Kidney (tissue), 13 donors: ENCODE measurements at regions not wholly inside any gene's neighbourhood (a gene's known extent, or its start where the extent isn't known, plus 50 kb on each side); places are given as distances from the start of the nearest gene placed in this dataset.

Source experiments
- DNase-seq, 5 donors: peaks; one replicate each; pipeline ENCODE4 v3.0.0-alpha.2; 2013 to 2020
- FAIRE-seq: peaks from 2 replicates; lab custom pipeline; 2012; peaks lifted over from hg19 to GRCh38; lab: Jason Lieb, UNC
- H3K27ac ChIP-seq, 2 donors: one replicate each; pipeline ENCODE4 v1.7.0; 2013; ENCODE audit warnings: low read depth in 2 of 2, low read length in 2 of 2, inconsistent platforms in 1 of 2
- H3K27me3 ChIP-seq: one replicate; pipeline ENCODE4 v1.7.1; 2013; ENCODE audit warnings: low read length, inconsistent platforms; ENCODE audit not compliant: control insufficient read depth, insufficient read depth
- H3K36me3 ChIP-seq, 3 donors: one replicate each; pipeline versions ENCODE4 v1.7.0 to v1.7.1; 2013; ENCODE audit warnings: low read length in 3 of 3, control low read depth in 1 of 3, inconsistent platforms in 1 of 3; ENCODE audit not compliant: insufficient read depth in 3 of 3, control insufficient read depth in 2 of 3
- H3K4me1 ChIP-seq, 3 donors: one replicate each; pipeline versions ENCODE4 v1.7.0 to v1.7.1; 2013; ENCODE audit warnings: low read length in 3 of 3, inconsistent platforms in 1 of 3, low read depth in 1 of 3; ENCODE audit not compliant: control insufficient read depth in 2 of 3, insufficient read depth in 2 of 3
- H3K4me3 ChIP-seq, 3 donors: one replicate each; pipeline versions ENCODE4 v1.7.0 to v1.8.1; 2013; ENCODE audit warnings: low read length in 3 of 3, control low read depth in 1 of 3, inconsistent platforms in 1 of 3
- H3K9ac ChIP-seq, 3 donors: one replicate each; pipeline versions ENCODE4 v1.7.0 to v1.7.1; 2013; ENCODE audit warnings: low read length in 3 of 3, control low read depth in 1 of 3, inconsistent platforms in 1 of 3
- H3K9me3 ChIP-seq, 3 donors: one replicate each; pipeline versions ENCODE4 v1.7.0 to v1.7.1; 2013; ENCODE audit warnings: low read length in 3 of 3, control low read depth in 1 of 3, inconsistent platforms in 1 of 3; ENCODE audit not compliant: control insufficient read depth in 2 of 3, insufficient read depth in 1 of 3
- CTCF ChIP-seq: IDR thresholded peaks from 3 replicates; pipeline ENCODE4 v1.5.1; 2012; ENCODE audit warnings: mild to moderate bottlenecking, moderate library complexity, borderline replicate concordance; ENCODE audit not compliant: insufficient read depth; ENCODE audit errors: extremely low read depth
- intact Hi-C: fragments of 100-400 bp; cut with DNase I; formaldehyde crosslinking; loops from one replicate; pipeline ENCODE4 v1.11.1; 2022
- donor health status: control.
- donor health status: control.
- donor health status: control.
- donor health status: control.
- donor health status: control.
- donor health status: DM: yes; HTN: yes; CAD: no.
- donor health status: Normal renal cell carcinoma (clear cell type).

GRCh38 chr1:239723776-239724367, 337.5 kb downstream of the CHRM3 start:
- no peaks in the 10 kb centered on the region for H3K4me1 ChIP-seq
- no peak for FAIRE-seq
- H3K9ac ChIP-seq, result no peak overlapping the region
- TF ChIP-seq CTCF, result no peak
- intact Hi-C loops, result no loop called here
- no peaks in the 10 kb centered on the region for H3K27me3 ChIP-seq
- DNase-seq, result no peak
- H3K27ac ChIP-seq, result no peak overlapping the region
- H3K9me3 ChIP-seq, result no peaks in the 10 kb centered on the region
- no peaks in the 10 kb centered on the region for H3K36me3 ChIP-seq
- H3K4me3 ChIP-seq, result no peak overlapping the region

GRCh38 chr1:239725371-239725770, 339.0 kb downstream of the CHRM3 start:
- Histone ChIP-seq H3K4me1 (no peaks in the 10 kb centered on the region), H3K4me3 (no peak overlapping the region), H3K27me3 (no peaks in the 10 kb centered on the region), H3K36me3 (no peaks in the 10 kb centered on the region), H3K27ac (no peak overlapping the region), H3K9me3 (no peaks in the 10 kb centered on the region), H3K9ac (no peak overlapping the region)
- intact Hi-C loops, result no loop called here
- DNase-seq, result peak in 1 of 5 donors; percentile 41
- no peak for TF ChIP-seq CTCF
- FAIRE-seq, result no peak

- no peak overlapping the region for H3K4me3 ChIP-seq
- no peaks in the 10 kb centered on the region for H3K4me1 ChIP-seq
- FAIRE-seq (no peak), DNase-seq (peak in 2 of 5 donors; percentile 29 to 38)
- no peak overlapping the region for H3K9ac ChIP-seq
- TF ChIP-seq CTCF, result no peak
- no peaks in the 10 kb centered on the region for H3K9me3 ChIP-seq
- no peaks in the 10 kb centered on the region for H3K27me3 ChIP-seq
- H3K36me3 ChIP-seq, result no peaks in the 10 kb centered on the region
- intact Hi-C loops, result no loop called here
- no peak overlapping the region for H3K27ac ChIP-seq
These were observed 339.6 kb downstream of the CHRM3 start for GRCh38 chr1:239725933-239726332.

GRCh38 chr1:239730378-239730777, 344.0 kb downstream of the CHRM3 start:
- DNase-seq (no peak), FAIRE-seq (no peak)
- H3K27ac ChIP-seq, result no peak overlapping the region
- intact Hi-C loops, result no loop called here
- no peaks in the 10 kb centered on the region for H3K4me1 ChIP-seq
- no peaks in the 10 kb centered on the region for H3K27me3 ChIP-seq
- H3K4me3 ChIP-seq, result no peak overlapping the region
- TF ChIP-seq CTCF, result no peak
- no peaks in the 10 kb centered on the region for H3K36me3 ChIP-seq
- H3K9me3 ChIP-seq, result no peaks in the 10 kb centered on the region
- no peak overlapping the region for H3K9ac ChIP-seq
